CD14-positive monocyte (primary cell): ENCODE measurements at regions not wholly inside any gene's neighbourhood (a gene's known extent, or its start where the extent isn't known, plus 50 kb on each side); places are given as distances from the start of the nearest gene placed in this dataset.

Experiments
- DNase-seq, 3 donors: peaks; one replicate each; pipeline ENCODE4 v3.0.0-alpha.2; 2011 to 2022
- H2AFZ ChIP-seq: 2 replicates; pipeline ENCODE4 v1.6.0; 2012; ENCODE audit warnings: mild to moderate bottlenecking, low read depth, low read length, inconsistent platforms; ENCODE audit not compliant: insufficient read depth, poor library complexity, severe bottlenecking
- H3K27ac ChIP-seq, 2 donors: 1 replicate in 1 of 2; 2 replicates in 1 of 2; pipeline ENCODE4 v1.5.1; 2012 to 2013; ENCODE audit warnings: low read length in 2 of 2, control low read depth in 1 of 2, inconsistent platforms in 1 of 2, low read depth in 1 of 2, mild to moderate bottlenecking in 1 of 2
- H3K27me3 ChIP-seq, 2 donors: one replicate each; pipeline versions ENCODE4 v1.6.0 to v1.6.1; 2011 to 2013; ENCODE audit warnings: low read length in 2 of 2; ENCODE audit not compliant: control insufficient read depth in 2 of 2, insufficient read depth in 2 of 2
- H3K36me3 ChIP-seq, 2 donors: replicated peaks in 1 of 2; 1 replicate in 1 of 2; 2 replicates in 1 of 2; pipeline versions ENCODE4 v1.5.1 to v1.6.1; 2012 to 2013; ENCODE audit warnings: low read length in 2 of 2, control low read depth in 1 of 2, inconsistent platforms in 1 of 2, mild to moderate bottlenecking in 1 of 2; ENCODE audit not compliant: insufficient read depth in 2 of 2, control insufficient read depth in 1 of 2
- H3K4me1 ChIP-seq, 2 donors: 1 replicate in 1 of 2; 2 replicates in 1 of 2; pipeline versions ENCODE4 v1.5.1 to v1.6.1; 2012 to 2013; ENCODE audit warnings: low read length in 2 of 2, control low read depth in 1 of 2, inconsistent platforms in 1 of 2, mild to moderate bottlenecking in 1 of 2, moderate library complexity in 1 of 2; ENCODE audit not compliant: insufficient read depth in 2 of 2, control insufficient read depth in 1 of 2
- H3K4me2 ChIP-seq: replicated peaks from 2 replicates; pipeline ENCODE3; 2012; ENCODE audit warnings: low read length, moderate library complexity, mild to moderate bottlenecking; ENCODE audit not compliant: poor library complexity, severe bottlenecking; ENCODE audit errors: extremely low read depth
- H3K4me3 ChIP-seq, 3 experiments: fragments of 200-600 bp in 1 of 3; sonication (generic) in 1 of 3; replicated peaks in 1 of 3; 1 replicate in 2 of 3; 2 replicates in 1 of 3; pipeline ENCODE4 v1.5.1; 2011 to 2013; ENCODE audit warnings: low read length in 3 of 3, mild to moderate bottlenecking in 3 of 3, control low read depth in 2 of 3, low read depth in 2 of 3, inconsistent platforms in 1 of 3, moderate library complexity in 1 of 3
- H3K79me2 ChIP-seq: 2 replicates; pipeline ENCODE4 v1.6.0; 2012; ENCODE audit warnings: mild to moderate bottlenecking, control low read depth, inconsistent platforms, low read length, moderate library complexity; ENCODE audit not compliant: insufficient read depth
- H3K9ac ChIP-seq: 2 replicates; pipeline ENCODE4 v1.6.0; 2017; ENCODE audit warnings: low read length, mild to moderate bottlenecking; ENCODE audit not compliant: insufficient read depth, poor library complexity, severe bottlenecking
- H3K9me3 ChIP-seq, 2 donors: replicated peaks in 1 of 2; 1 replicate in 1 of 2; 2 replicates in 1 of 2; pipeline versions ENCODE4 v1.5.1 to v1.6.1; 2012 to 2013; ENCODE audit warnings: low read length in 2 of 2, control low read depth in 1 of 2; ENCODE audit not compliant: control insufficient read depth in 1 of 2, insufficient read depth in 1 of 2
- H4K20me1 ChIP-seq: 2 replicates; pipeline ENCODE4 v1.6.0; 2012; ENCODE audit warnings: mild to moderate bottlenecking, low read length, control low read depth, moderate library complexity; ENCODE audit not compliant: insufficient read depth
- H3K27ac Mint-ChIP-seq, 7 donors: one replicate each; pipeline ENCODE4 v1.8.0; 2020; ENCODE audit warnings: mild to moderate bottlenecking in 7 of 7, mixed read lengths in 7 of 7, moderate library complexity in 6 of 7, inconsistent platforms in 2 of 7
- H3K27me3 Mint-ChIP-seq, 3 donors: one replicate each; pipeline ENCODE4 v1.8.0; 2021 to 2022; ENCODE audit warnings: low read depth in 3 of 3, mild to moderate bottlenecking in 3 of 3, mixed read lengths in 3 of 3, moderate library complexity in 3 of 3, inconsistent platforms in 1 of 3
- H3K36me3 Mint-ChIP-seq, 2 donors: one replicate each; pipeline ENCODE4 v1.8.0; 2020; ENCODE audit warnings: mixed read lengths in 2 of 2, inconsistent platforms in 1 of 2, mild to moderate bottlenecking in 1 of 2
- H3K4me1 Mint-ChIP-seq: one replicate; pipeline ENCODE4 v1.8.0; 2020; ENCODE audit warnings: mild to moderate bottlenecking, mixed read lengths
- H3K4me3 Mint-ChIP-seq, 2 donors: one replicate each; pipeline ENCODE4 v1.8.0; 2020; ENCODE audit warnings: mild to moderate bottlenecking in 2 of 2, mixed read lengths in 2 of 2, moderate library complexity in 1 of 2
- H3K9me3 Mint-ChIP-seq, 7 donors: one replicate each; pipeline ENCODE4 v1.8.0; 2020 to 2022; ENCODE audit warnings: mixed read lengths in 7 of 7, mild to moderate bottlenecking in 6 of 7, moderate library complexity in 6 of 7, inconsistent platforms in 2 of 7
- WGBS: methylation state at CpG from one replicate; pipeline ENCODE4 v1.1.5; 2013; ENCODE audit warnings: missing lambda C conversion rate; ENCODE audit not compliant: insufficient coverage; 5-methylcytosine and 5-hydroxymethylcytosine counted together
- intact Hi-C, 2 donors: fragments of 100-400 bp; cut with micrococcal nuclease; formaldehyde crosslinking; loops; one replicate each; pipeline versions ENCODE4 v1.15.0 to v1.15.1; 2023
- TF ChIP-seq, protein P1 (sequence below): fragments of 200-600 bp; IDR thresholded peaks from one replicate; pipeline ENCODE4 v1.8.0; 2022; ENCODE audit warnings: antibody characterized with exemption, mild to moderate bottlenecking

- Histone ChIP-seq H4K20me1 (no peaks in the 10 kb centered on the region), H3K79me2 (no peaks in the 10 kb centered on the region), H3K27me3 (no peaks in the 10 kb centered on the region), H3K27ac (no peak overlapping the region), H2AFZ (no peak overlapping the region), H3K4me2 (no peak overlapping the region), H3K36me3 (no peaks in the 10 kb centered on the region), H3K9me3 (peaks cover 0 to 3% of the 10 kb centered on the region in 2 donors), H3K4me1 (no peaks in the 10 kb centered on the region), H3K9ac (no peak overlapping the region), H3K4me3 (no peak overlapping the region)
- H3K36me3 Mint-ChIP-seq, result no peaks in the 10 kb centered on the region
- no peak for DNase-seq
- TF ChIP-seq, protein P1, sequence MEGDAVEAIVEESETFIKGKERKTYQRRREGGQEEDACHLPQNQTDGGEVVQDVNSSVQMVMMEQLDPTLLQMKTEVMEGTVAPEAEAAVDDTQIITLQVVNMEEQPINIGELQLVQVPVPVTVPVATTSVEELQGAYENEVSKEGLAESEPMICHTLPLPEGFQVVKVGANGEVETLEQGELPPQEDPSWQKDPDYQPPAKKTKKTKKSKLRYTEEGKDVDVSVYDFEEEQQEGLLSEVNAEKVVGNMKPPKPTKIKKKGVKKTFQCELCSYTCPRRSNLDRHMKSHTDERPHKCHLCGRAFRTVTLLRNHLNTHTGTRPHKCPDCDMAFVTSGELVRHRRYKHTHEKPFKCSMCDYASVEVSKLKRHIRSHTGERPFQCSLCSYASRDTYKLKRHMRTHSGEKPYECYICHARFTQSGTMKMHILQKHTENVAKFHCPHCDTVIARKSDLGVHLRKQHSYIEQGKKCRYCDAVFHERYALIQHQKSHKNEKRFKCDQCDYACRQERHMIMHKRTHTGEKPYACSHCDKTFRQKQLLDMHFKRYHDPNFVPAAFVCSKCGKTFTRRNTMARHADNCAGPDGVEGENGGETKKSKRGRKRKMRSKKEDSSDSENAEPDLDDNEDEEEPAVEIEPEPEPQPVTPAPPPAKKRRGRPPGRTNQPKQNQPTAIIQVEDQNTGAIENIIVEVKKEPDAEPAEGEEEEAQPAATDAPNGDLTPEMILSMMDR, result no peak
- WGBS, result 90% methylated on average over 3 of the region's 7 CpGs
- no peaks in the 10 kb centered on the region for H3K4me1 Mint-ChIP-seq
- peaks cover 2 to 18% (median 4%) of the 10 kb centered on the region in 7 donors for H3K9me3 Mint-ChIP-seq
- peak overlapping the region in 1 of 7 donors; percentile 50 for H3K27ac Mint-ChIP-seq
- H3K27me3 Mint-ChIP-seq, result peaks cover 0 to 3% (median 0%) of the 10 kb centered on the region in 3 donors
- H3K4me3 Mint-ChIP-seq, result no peak overlapping the region
- intact Hi-C loops, result no loop called here
Observed at GRCh38 chr5:8740595-8740994, 805.3 kb downstream of the SEMA5A start.

GRCh38 chr5:8749556-8749955 lies 796.3 kb downstream of the SEMA5A start:
- H3K9ac ChIP-seq, result no peak overlapping the region
- no peaks in the 10 kb centered on the region for H3K27me3 ChIP-seq
- DNase-seq, result no peak
- no peaks in the 10 kb centered on the region for H4K20me1 ChIP-seq
- no peak overlapping the region for H3K4me3 ChIP-seq
- no peaks in the 10 kb centered on the region for H3K36me3 ChIP-seq
- H3K4me1 ChIP-seq, result no peaks in the 10 kb centered on the region
- H3K4me3 Mint-ChIP-seq, result no peak overlapping the region
- no peaks in the 10 kb centered on the region for H3K36me3 Mint-ChIP-seq
- H3K79me2 ChIP-seq, result no peaks in the 10 kb centered on the region
- no peaks in the 10 kb centered on the region for H3K27me3 Mint-ChIP-seq
- no peak overlapping the region for H3K27ac Mint-ChIP-seq
- intact Hi-C loops, result no loop called here
- no CpG with 5 or more reads among the region's 2 CpGs for WGBS
- no peak overlapping the region for H3K4me2 ChIP-seq
- no peaks in the 10 kb centered on the region for H3K9me3 ChIP-seq
- no peak overlapping the region for H3K27ac ChIP-seq
- H3K4me1 Mint-ChIP-seq, result no peaks in the 10 kb centered on the region
- TF ChIP-seq, protein P1, result no peak
- H3K9me3 Mint-ChIP-seq, result peaks cover 0 to 2% (median 0%) of the 10 kb centered on the region in 7 donors
- H2AFZ ChIP-seq, result no peak overlapping the region
